ENCODE measurements at regions not wholly inside any gene's neighbourhood (a gene's known extent, or its start where the extent isn't known, plus 50 kb on each side); places are given as distances from the start of the nearest gene placed in this dataset.

DNA sequence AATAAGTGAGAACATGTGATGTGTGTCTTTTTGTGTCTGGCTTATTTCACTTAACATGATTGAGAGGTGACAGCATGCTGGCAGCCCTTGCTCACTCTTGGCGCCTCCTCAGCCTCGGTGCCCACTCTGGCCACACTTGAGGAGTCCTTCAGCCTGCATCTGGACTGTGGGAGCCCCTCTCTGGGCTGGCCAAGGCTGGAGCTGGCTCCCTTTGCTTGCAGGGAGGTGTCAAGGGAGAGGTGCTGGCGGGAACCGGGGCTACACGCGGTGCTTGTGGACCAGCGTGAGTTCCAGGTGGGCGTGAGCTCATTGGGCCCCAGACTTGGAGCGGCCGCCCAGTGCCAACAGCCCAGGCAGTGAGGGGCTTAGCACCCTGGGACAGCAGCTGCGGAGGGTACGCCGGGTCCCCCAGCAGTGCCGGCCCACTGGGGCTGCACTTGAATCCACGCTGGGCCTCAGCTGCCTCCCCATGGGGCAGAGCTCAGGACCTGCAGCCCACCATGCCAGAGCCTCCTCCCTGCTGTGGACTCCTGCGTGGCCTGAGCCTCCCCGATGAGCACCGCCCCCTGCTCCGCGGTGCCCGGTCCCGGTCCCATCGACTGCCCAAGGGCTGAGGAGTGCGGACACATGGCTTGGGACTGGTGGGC is 658.6 kb downstream of the GRXCR1 start:
- intact Hi-C loops (cut with micrococcal nuclease): no loop called here
- DNase-seq: no peak
- peaks cover 61% of the 10 kb centered on the region for H3K9me3 ChIP-seq (replicated peaks)
- no peak overlapping the region for H3K27ac ChIP-seq (replicated peaks)
- no peak overlapping the region for H3K4me3 ChIP-seq
- H3K27me3 ChIP-seq (ENCODE audit: low read depth): no peaks in the 10 kb centered on the region
- H3K36me3 ChIP-seq: no peaks in the 10 kb centered on the region
- H3K4me1 ChIP-seq: no peaks in the 10 kb centered on the region
- TF ChIP-seq, protein P1, sequence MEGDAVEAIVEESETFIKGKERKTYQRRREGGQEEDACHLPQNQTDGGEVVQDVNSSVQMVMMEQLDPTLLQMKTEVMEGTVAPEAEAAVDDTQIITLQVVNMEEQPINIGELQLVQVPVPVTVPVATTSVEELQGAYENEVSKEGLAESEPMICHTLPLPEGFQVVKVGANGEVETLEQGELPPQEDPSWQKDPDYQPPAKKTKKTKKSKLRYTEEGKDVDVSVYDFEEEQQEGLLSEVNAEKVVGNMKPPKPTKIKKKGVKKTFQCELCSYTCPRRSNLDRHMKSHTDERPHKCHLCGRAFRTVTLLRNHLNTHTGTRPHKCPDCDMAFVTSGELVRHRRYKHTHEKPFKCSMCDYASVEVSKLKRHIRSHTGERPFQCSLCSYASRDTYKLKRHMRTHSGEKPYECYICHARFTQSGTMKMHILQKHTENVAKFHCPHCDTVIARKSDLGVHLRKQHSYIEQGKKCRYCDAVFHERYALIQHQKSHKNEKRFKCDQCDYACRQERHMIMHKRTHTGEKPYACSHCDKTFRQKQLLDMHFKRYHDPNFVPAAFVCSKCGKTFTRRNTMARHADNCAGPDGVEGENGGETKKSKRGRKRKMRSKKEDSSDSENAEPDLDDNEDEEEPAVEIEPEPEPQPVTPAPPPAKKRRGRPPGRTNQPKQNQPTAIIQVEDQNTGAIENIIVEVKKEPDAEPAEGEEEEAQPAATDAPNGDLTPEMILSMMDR (IDR thresholded peaks at IDR 0.05; ENCODE audit: borderline replicate concordance): no peak

DNA sequence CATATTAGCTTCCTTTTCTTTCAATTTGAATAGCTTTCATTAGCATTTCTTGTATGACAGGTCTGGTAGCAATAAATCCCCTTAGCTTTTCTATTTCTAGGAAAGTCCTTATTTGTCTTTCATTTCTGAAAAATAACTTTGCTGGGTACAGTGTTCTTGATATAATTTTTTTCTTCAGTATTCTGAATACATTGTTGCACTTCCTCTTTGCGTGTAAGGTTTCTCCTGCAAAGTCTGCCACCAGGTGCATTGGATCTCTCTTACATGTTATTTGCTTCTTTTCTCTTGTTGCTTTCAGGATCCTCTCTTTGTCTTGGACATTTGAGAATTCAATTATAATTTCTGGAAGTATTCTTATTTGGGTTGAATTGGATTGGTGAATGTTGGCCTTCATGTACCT is 663.7 kb downstream of the GRXCR1 start:
- no peak for DNase-seq
- intact Hi-C loops (cut with micrococcal nuclease): loop anchor here (5.0 kb wide), 1 partner anchor 154 kb away; no protein-coding TSS in a partner anchor
- no peaks in the 10 kb centered on the region for H3K36me3 ChIP-seq
- no peaks in the 10 kb centered on the region for H3K4me1 ChIP-seq
- H3K9me3 ChIP-seq (replicated peaks): peaks cover 42% of the 10 kb centered on the region
- H3K27ac ChIP-seq (replicated peaks): no peak overlapping the region
- H3K27me3 ChIP-seq (ENCODE audit: low read depth): no peaks in the 10 kb centered on the region
- TF ChIP-seq, protein P1 (IDR thresholded peaks at IDR 0.05; ENCODE audit: borderline replicate concordance): no peak
- no peak overlapping the region for H3K4me3 ChIP-seq

DNA sequence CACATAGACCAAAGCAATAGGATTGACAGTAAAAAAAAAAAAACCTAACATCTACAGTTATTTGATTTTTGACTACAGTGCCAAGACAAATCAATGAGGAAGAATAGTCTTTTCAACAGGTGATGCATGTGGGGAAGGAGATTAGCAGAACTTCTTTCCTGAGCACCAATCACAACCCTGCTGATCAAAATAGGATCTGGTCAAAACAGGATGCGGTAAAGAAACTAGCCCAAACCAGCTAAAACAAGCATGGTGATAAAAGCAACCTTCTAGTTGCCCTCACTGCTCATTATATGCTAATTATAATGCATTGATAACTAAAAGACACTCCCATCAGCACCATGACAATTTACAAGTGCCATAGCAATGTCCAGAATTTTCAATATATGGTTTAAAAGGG is 667.5 kb downstream of the GRXCR1 start:
- intact Hi-C loops (cut with micrococcal nuclease): no loop called here
- Histone ChIP-seq H3K4me3 (no peak overlapping the region), H3K27me3 (ENCODE audit: low read depth) (no peaks in the 10 kb centered on the region), H3K36me3 (no peaks in the 10 kb centered on the region), H3K27ac (replicated peaks) (no peak overlapping the region), H3K4me1 (no peaks in the 10 kb centered on the region), H3K9me3 (replicated peaks) (peaks cover 9% of the 10 kb centered on the region)
- DNase-seq: no peak
- TF ChIP-seq, protein P1 (IDR thresholded peaks at IDR 0.05; ENCODE audit: borderline replicate concordance): no peak

DNA sequence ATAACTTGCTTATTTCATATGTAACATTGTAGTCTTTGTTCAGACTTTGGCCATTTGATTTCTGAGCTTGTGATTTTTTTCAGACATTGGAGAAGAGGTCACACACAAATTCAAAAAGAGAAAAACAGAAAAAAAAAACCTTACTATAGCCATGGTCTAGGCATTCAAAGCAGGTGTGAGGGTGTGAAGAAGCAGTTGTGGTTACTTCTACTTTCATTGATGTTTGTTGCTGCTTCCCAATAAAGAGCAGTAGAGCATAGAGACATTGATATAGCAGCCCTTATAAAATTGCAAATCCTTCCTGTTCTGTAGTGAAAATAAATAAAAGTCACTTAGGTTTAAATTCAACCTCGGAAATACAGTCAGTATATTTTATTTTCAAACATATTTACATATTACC is 671.6 kb downstream of the GRXCR1 start:
- Histone ChIP-seq H3K9me3 (replicated peaks) (no peaks in the 10 kb centered on the region), H3K27me3 (ENCODE audit: low read depth) (no peaks in the 10 kb centered on the region)
- intact Hi-C loops (cut with micrococcal nuclease): no loop called here

DNA sequence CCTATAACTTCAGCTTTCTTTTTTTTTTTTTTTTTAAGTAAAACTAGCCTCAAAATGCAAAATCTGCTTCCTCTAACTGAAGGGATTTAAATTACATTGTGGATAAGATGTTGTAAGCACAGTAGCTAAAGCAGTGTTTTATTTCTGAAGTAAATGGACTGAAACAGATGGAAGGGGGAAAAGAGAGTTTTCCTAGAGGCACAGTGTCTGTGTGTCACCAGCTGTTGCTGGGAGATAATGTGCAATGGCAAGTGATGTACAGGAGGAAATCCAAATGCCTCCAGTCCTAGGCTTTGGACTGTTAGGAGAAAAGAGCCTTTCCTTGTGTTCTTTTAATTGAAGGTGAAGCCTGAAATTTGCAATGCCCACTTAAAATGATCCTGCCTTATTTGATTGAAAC is 672.1 kb downstream of the GRXCR1 start:
- H3K4me3 ChIP-seq: no peak overlapping the region
- H3K27me3 ChIP-seq (ENCODE audit: low read depth): no peaks in the 10 kb centered on the region
- TF ChIP-seq, protein P1 (IDR thresholded peaks at IDR 0.05; ENCODE audit: borderline replicate concordance): no peak
- H3K9me3 ChIP-seq (replicated peaks): no peaks in the 10 kb centered on the region
- DNase-seq: no peak
- no peaks in the 10 kb centered on the region for H3K36me3 ChIP-seq
- intact Hi-C loops (cut with micrococcal nuclease): no loop called here
- H3K4me1 ChIP-seq: no peaks in the 10 kb centered on the region
- no peak overlapping the region for H3K27ac ChIP-seq (replicated peaks)

More for the DNA sequence above, 671.6 kb downstream of the GRXCR1 start:
- H3K4me3 ChIP-seq: no peak overlapping the region
- no peaks in the 10 kb centered on the region for H3K4me1 ChIP-seq
- DNase-seq: no peak
- TF ChIP-seq, protein P1 (IDR thresholded peaks at IDR 0.05; ENCODE audit: borderline replicate concordance): no peak
- H3K27ac ChIP-seq (replicated peaks): no peak overlapping the region
- no peaks in the 10 kb centered on the region for H3K36me3 ChIP-seq

All from left ventricle myocardium inferior (tissue), 1 donor.